Right kidney (tissue), 1 donor: ENCODE measurements at regions not wholly inside any gene's neighbourhood (a gene's known extent, or its start where the extent isn't known, plus 50 kb on each side); places are given as distances from the start of the nearest gene placed in this dataset.

Experiments
- DNase-seq: peaks from one replicate; pipeline ENCODE4 v3.0.0-alpha.2; 2016

GRCh38 chr7:47690902-47691558, 109.1 kb upstream of the TNS3 start:
- DNase-seq, result no peak

DNA sequence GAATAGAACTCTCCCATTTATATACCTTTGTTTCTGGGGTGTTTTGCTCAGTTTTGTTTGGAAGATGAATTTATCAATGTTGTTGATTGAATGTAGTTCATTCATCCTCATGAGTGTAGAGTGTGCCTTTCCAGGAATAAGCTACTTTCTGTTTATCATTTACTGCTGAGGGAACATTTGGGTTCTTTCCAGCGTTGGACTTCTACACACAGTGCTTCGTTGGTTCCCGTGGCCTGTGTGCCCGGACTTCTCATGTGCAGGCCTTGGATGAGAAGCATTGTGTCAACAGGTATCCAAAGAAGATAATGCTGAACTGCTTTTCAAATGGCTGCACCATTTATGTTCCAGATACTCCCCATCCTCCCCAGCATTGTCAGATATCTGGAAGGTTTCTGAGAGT, 107.6 kb upstream of the TNS3 start:
- DNase-seq, result no peak

- no peak for DNase-seq
Observed at GRCh38 chr7:47688311-47689100, 106.6 kb upstream of the TNS3 start.

- no peak for DNase-seq
Observed at GRCh38 chr7:47685712-47686376, 103.9 kb upstream of the TNS3 start.

GRCh38 chr7:47685151-47685550, 103.2 kb upstream of the TNS3 start:
- DNase-seq, result no peak

- DNase-seq, result no peak
Observed at GRCh38 chr7:47684728-47685127, 102.8 kb upstream of the TNS3 start.

GRCh38 chr7:47683485-47683898, 101.6 kb upstream of the TNS3 start:
- DNase-seq, result no peak

- no peak for DNase-seq
Observed at GRCh38 chr7:47682874-47683273, 101.0 kb upstream of the TNS3 start.

DNA sequence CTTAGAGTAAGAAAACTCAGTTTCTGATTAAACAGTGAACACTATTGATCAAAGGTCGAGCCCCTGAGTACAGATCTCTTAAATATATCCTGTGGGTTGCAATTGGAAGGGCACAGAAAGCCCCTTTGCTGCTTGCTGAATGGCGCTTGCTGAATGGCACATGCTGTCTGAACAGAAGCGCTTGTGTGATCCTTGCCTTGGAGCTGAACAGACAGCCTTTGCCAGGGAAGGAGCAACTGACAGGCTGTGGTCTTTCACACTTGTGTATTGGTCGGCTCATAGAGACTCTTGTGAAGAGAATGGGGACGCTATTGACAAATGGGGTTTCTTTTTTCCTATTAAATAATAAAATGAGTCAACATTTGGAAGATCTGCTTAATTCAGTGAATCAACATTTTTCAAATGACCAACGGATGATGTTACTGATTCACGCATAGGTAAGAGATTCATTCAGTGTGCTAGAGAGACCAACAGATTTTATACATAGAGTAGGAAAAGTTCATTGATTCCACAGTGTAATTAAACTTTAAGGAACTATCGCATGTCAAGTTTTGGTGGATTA, 99.4 kb upstream of the TNS3 start:
- DNase-seq, result no peak

DNA sequence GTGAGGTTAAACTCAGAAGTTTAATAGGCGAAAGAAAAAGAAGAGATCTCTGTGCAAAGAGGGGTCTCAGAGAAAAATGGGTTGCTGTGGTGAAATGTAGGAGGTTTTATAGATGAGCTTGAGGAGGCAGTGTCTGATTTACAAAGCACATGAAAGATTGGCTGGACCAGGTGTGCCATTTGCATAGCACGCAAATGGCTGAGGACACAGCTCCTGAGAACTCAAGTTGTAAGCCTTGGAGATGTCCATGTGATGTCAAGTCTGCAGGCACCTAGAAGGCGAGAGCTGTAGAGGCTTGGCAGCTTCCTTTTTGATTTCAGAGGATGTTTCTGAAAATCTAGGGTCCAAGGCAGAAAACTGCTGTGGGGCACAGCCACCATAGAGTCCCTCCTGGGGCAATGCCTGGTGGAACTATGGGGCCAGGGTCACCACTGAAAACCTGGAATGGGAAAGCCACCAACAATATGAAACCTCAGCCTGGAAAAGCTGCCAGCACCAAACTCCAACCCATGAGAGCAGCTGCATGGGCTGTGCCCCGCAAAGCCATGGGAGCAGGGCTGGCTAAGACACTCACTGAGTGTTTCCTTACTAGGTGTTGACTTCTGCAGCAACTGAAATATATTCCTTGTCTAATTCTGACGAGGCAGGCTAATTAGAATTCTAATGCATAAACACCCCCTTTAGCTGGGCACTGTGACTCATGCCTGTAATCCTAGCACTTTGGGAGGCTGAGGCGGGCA, 96.9 kb upstream of the TNS3 start:
- DNase-seq, result no peak

- no peak for DNase-seq
Observed at GRCh38 chr7:47677664-47678063, 95.8 kb upstream of the TNS3 start.

DNA sequence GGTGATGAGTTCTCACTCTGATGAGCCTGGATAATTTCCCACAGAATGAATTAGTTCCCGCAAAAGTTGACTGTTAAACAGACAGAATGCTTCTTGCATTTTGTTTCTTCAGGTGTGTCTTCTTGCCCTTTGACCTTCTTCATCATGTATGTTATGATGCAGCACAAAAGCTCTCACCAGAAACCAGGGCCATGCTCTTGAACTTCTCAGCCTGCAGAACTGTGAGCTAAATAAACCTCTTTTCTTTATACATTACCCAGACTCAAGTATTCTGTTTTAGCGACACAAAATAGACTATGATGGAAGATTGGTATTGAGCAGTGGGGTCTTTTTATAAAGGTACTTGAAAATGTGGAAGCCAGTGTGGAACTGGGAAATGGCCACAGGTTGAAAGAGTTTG, 95.2 kb upstream of the TNS3 start:
- DNase-seq, result no peak

DNA sequence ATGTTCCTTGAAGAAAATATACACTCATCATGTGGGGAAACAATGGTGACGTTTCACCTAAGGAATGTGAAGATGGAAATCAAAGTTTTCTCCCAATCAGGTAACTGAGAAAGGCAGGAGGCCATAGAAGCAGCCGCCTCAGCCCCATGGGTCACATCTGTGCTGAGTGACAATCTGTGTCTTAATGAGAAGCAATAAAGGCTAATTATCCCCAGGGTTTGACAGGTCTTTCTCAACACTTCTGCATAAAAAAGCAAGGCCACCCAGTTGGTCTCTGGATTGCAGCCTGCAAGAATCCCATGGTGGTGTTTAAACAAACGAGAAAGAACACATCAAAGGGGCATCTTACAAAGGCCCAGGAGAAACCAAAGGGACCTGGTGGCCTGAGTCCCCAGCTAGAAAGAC, 91.1 kb upstream of the TNS3 start:
- DNase-seq, result no peak

GRCh38 chr7:47672271-47672791, 90.4 kb upstream of the TNS3 start:
- no peak for DNase-seq

DNA sequence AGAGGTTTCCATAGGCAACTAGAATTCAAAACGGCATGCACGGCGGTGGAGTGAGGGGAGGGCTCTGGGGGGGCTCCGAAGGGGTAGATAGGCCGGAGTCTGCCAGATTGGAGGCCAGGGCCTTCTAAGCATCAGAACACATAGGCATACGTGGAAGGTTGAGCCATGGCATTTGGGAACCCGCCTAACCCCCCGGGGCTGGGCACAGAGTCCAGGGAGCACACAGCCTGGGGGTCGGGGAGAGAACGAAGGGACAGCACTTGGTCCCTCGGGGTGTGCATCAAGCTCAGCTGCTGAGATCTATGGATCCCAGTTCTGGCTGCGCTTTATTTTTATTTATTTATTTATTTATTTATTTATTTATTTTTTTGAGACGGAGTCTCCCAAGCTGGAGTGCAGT, 89.4 kb upstream of the TNS3 start:
- DNase-seq, result no peak

DNA sequence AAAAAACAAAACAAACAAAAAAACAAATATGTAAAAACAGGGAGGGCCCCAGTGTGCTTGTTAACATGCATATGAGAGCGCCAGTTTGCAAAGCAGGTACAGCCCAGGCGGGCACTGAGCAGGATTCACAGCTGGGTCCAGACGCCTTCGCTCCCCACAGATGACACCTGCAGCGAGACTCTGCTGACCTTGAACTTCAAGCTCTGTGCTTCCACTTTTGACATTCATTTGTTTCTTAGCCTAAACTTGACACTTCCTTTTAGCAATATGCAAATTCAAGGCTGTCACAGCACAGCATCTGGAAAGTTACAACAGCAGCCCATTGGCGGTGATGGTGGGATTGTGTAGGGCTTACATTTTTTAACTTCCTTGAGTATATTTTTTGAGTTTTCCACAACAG, 88.8 kb upstream of the TNS3 start:
- DNase-seq, result no peak

DNA sequence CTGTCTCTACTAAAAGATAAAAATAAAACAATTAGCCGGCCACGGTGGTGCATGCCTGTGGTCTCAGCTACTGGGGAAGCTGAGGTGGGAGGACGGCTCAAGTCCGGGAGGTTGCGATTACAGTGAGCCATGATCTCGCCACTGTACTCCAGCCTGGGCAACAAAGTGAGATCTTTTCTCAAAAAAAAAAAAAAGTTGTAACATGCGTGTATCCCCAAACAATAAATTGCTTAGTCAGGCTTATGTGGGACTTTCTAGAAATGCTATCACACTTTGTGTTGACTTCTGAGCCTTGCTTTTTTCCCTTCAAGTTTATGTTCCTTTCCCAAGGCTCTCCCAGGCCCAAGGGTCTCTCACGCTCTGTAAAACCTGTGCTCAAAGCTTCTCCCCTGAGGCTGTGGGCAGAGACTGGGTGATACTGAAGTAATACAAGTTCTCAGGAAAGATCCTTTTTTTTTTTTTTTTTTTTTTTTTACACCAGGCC, 88.0 kb upstream of the TNS3 start:
- DNase-seq, result no peak

DNA sequence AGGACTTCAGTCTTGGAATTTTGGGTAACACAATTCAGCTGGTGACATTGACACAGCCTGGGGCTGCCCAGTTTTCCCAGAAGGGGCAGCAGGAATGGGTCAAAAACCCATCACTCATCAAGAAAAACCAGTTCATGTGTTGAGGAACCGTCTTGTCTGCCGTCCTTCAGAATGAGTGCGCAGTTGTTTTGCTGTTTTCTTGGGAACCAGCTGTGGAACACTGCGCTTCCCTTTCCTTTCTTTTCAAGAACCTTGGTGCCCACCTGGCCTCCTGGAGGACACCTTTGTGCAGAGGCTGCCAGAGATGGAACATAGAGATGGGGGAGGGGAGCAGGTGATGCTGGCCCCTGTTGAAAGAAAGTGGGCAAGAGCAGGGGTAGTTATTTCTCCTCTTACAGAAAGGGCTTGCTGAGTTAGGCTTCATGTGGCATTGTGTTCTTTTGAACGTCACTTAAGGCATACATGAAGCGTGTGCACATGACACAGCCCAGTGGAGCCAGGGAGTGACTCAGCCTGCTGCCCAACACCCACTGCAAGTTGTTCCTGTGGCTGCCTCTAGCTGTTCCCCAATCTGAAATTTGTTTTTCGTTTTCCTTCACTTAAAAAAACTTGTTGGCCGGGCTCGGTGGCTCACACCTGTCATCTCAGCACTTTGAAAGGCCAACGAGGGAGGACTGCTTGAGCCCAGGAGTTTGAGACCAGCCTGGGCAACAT, 87.4 kb upstream of the TNS3 start:
- peak; percentile 43 for DNase-seq

GRCh38 chr7:47666164-47666862, 84.4 kb upstream of the TNS3 start:
- no peak for DNase-seq

DNA sequence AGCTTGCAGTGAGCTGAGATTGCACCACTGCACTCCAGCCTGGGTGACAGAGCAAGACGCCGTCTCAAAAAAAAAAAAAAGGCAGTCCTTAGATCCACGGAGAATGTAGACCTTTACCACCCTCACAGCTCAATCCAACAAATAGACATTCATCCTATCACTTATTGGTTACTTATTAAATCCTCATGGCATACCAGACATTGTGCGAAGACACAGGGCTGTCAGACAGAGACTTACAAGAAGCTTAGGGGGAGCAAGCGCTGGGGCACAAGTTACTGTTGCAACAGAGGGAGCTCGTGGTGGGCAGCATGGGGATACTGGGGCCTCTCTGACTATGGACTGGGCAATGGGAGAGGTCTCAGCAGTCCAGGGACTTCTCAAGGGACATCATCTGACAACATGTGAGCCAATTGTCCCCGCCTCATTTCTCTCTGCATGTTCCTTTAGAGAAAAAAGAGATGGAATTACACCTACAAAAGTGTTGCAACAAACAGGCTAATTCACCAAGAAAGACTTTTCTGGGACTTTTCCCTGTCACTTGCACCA, 82.8 kb upstream of the TNS3 start:
- DNase-seq, result no peak

- DNase-seq, result no peak
Observed at GRCh38 chr7:47663851-47664250, 81.9 kb upstream of the TNS3 start.
